ENCODE measurements at regions not wholly inside any gene's neighbourhood (a gene's known extent, or its start where the extent isn't known, plus 50 kb on each side); places are given as distances from the start of the nearest gene placed in this dataset.

DNA sequence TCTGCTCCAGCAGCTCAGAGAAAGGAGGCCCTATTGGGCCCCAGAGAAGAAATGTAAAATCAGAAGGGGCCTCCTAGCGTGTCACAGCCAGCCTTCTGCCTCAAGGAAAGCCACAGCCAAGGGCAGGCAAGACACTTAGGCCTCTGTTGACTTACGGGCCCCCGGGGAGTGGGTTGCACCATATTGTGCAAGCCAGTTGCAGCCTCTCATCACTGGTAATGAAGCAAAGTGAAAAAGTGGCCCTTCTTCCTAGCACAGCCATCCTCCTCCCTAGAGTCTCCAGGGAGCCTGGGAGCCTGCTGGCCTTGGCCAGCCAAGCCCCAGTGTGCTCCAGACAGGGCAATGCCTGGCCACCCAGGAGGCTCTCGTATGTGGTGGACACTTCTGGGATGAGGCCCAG lies 56.2 kb upstream of the GDF10 start:
- Histone ChIP-seq H3K27ac (ENCODE audit: poor library complexity, severe bottlenecking) (no peak overlapping the region), H3K9me3 (ENCODE audit: severe bottlenecking) (no peaks in the 10 kb centered on the region)
- no peak for DNase-seq (ENCODE audit: low spot score)

GRCh38 chr10:47244560-47245500 lies 55.2 kb upstream of the GDF10 start:
- TF ChIP-seq CTCF (IDR thresholded peaks at IDR 0.05; ENCODE audit: poor library complexity, severe bottlenecking) = no peak
- Histone ChIP-seq H3K36me3 (ENCODE audit: low read depth) (no peaks in the 10 kb centered on the region), H3K27ac (ENCODE audit: poor library complexity, severe bottlenecking) (no peak overlapping the region), H3K27me3 (ENCODE audit: insufficient read depth, poor library complexity, severe bottlenecking) (no peaks in the 10 kb centered on the region), H3K4me1 (ENCODE audit: insufficient read depth, poor library complexity, severe bottlenecking) (no peaks in the 10 kb centered on the region), H3K9me3 (ENCODE audit: severe bottlenecking) (no peaks in the 10 kb centered on the region), H3K4me3 (ENCODE audit: severe bottlenecking) (no peak overlapping the region)
- DNase-seq (ENCODE audit: low spot score) (no peak), ATAC-seq (ENCODE audit: low read depth) (no peak; the same call in 2 of the 3 replicates)

More for the DNA sequence above, 56.2 kb upstream of the GDF10 start:
- TF ChIP-seq CTCF (IDR thresholded peaks at IDR 0.05; ENCODE audit: poor library complexity, severe bottlenecking) = no peak
- Histone ChIP-seq H3K27me3 (ENCODE audit: insufficient read depth, poor library complexity, severe bottlenecking) (no peaks in the 10 kb centered on the region), H3K4me3 (ENCODE audit: severe bottlenecking) (no peak overlapping the region), H3K4me1 (ENCODE audit: insufficient read depth, poor library complexity, severe bottlenecking) (no peaks in the 10 kb centered on the region), H3K36me3 (ENCODE audit: low read depth) (no peaks in the 10 kb centered on the region)
- no peak for ATAC-seq (ENCODE audit: low read depth)

DNA sequence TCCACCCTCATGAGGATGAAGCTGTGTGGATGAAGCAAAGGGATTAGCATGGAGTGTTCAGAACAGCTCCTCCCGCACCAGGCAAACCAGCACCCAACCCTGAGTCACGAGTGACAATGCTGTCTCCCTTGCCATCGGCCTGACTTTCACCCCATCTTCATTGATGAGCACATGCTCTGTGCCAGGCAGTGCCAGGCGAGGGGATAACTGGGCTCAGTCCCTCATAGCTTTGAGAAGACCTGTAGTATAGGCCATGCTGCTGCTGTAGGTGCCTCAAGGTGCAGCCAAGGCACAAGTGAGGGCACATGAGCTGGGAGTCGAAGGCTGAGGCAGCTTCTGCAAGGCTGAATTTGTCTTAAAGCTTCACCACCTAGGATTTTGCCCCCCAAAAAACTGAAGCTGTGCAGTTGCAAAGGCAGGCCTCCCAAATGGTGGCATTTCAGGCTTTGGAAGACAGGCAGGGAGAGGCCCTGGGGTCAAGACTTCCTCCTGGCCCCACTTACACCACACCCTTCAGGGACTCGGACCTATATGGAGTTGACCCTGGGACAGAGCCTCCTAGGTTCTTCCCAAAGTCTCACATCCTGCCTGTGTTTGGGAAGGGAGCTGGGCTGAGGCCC lies 54.2 kb upstream of the GDF10 start:
- DNase-seq (ENCODE audit: low spot score) = no peak
- Histone ChIP-seq H3K4me1 (ENCODE audit: insufficient read depth, poor library complexity, severe bottlenecking) (no peaks in the 10 kb centered on the region), H3K27me3 (ENCODE audit: insufficient read depth, poor library complexity, severe bottlenecking) (no peaks in the 10 kb centered on the region), H3K36me3 (ENCODE audit: low read depth) (no peaks in the 10 kb centered on the region), H3K27ac (ENCODE audit: poor library complexity, severe bottlenecking) (no peak overlapping the region), H3K9me3 (ENCODE audit: severe bottlenecking) (no peaks in the 10 kb centered on the region), H3K4me3 (ENCODE audit: severe bottlenecking) (no peak overlapping the region)
- TF ChIP-seq CTCF (IDR thresholded peaks at IDR 0.05; ENCODE audit: poor library complexity, severe bottlenecking) = no peak
- no peak for ATAC-seq (ENCODE audit: low read depth)

DNA sequence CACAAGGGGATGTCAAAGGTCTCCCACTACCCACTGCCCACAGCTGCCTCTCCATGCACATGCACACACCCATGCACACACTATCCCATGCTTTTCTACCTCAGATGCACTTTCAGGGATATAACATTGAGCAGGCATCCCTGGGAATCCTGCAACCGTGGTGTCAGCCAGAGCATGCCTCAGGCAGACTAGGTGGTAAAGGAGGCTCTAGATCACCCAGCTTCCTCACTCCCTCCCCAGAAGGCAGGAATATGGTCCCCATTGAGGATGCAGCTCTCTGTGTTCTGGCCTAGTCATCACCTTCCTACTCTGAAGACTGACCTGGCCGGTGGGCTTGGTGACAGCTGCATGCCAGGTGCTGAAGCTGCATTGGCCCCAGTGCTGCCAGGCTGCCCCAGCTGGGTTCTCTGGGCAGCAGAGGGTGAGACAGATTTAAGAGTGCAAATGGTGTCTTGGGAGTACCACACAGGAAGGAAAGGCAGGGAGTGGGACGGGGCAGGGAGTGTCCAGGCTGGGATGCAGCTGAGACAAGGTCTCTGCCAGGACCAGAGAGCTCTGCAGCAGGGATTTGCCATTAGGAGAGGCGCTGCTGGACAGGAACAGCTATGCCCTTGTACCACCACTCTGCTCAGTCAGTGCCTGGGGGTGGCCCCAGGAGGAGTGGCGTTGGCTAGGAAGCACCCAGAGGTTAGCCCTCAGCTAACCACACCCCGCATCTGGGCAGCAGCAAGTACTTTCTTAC lies 53.4 kb upstream of the GDF10 start:
- DNase-seq (ENCODE audit: low spot score) = no peak
- Histone ChIP-seq H3K27ac (ENCODE audit: poor library complexity, severe bottlenecking) (no peak overlapping the region), H3K4me3 (ENCODE audit: severe bottlenecking) (no peak overlapping the region), H3K9me3 (ENCODE audit: severe bottlenecking) (no peaks in the 10 kb centered on the region), H3K4me1 (ENCODE audit: insufficient read depth, poor library complexity, severe bottlenecking) (no peaks in the 10 kb centered on the region), H3K27me3 (ENCODE audit: insufficient read depth, poor library complexity, severe bottlenecking) (no peaks in the 10 kb centered on the region), H3K36me3 (ENCODE audit: low read depth) (no peaks in the 10 kb centered on the region)
- TF ChIP-seq CTCF (IDR thresholded peaks at IDR 0.05; ENCODE audit: poor library complexity, severe bottlenecking) = no peak
- no peak for ATAC-seq (ENCODE audit: low read depth)

Data from RWPE2 (cell line).